IMR-90 (cell line): ENCODE measurements at regions not wholly inside any gene's neighbourhood (a gene's known extent, or its start where the extent isn't known, plus 50 kb on each side); places are given as distances from the start of the nearest gene placed in this dataset.

Source experiments
- ATAC-seq: fragments of 200-7000 bp; cut with Tn5 transposase; 2 replicates; pipeline ENCODE4 v1.9.1; 2020; ENCODE audit warnings: low read depth, mild to moderate bottlenecking, moderate library complexity
- BruUV-seq: library from RNA; stranded (reverse); fragments of 400-500 nt; replicated peaks from 2 replicates; lab custom pipeline; 2021; lab: Mats Ljungman, UMichigan
- CTCF ChIA-PET: fragments of 300-600 bp; formaldehyde crosslinking; extraction: SDS; loops from one replicate; lab custom pipeline; 2021; ENCODE audit warnings: antibody characterized with exemption; lab: Yijun Ruan, JAX
- POLR2A ChIA-PET: fragments of 300-600 bp; sonication (Branson Sonifier 250); formaldehyde crosslinking; loops from one replicate; lab custom pipeline; 2022; ENCODE audit warnings: antibody characterized with exemption; ENCODE audit not compliant: unreplicated experiment; lab: Charles Lee
- DNase-seq: peaks from one replicate; pipeline ENCODE4 v3.0.0; 2013
- H2AFZ ChIP-seq: replicated peaks from 2 replicates; pipeline ENCODE3; 2013; ENCODE audit warnings: low read length, mild to moderate bottlenecking; ENCODE audit not compliant: poor library complexity
- H2AK5ac ChIP-seq: 2 replicates; pipeline ENCODE4 v1.6.1; 2013; ENCODE audit warnings: low read depth, low read length, inconsistent platforms
- H2AK9ac ChIP-seq: replicated peaks from 2 replicates; pipeline ENCODE3; 2013; ENCODE audit warnings: mild to moderate bottlenecking, low read depth, low read length, moderate library complexity; ENCODE audit not compliant: poor library complexity
- H2BK120ac ChIP-seq: 2 replicates; pipeline ENCODE4 v1.6.1; 2013; ENCODE audit warnings: low read depth, low read length, inconsistent platforms
- H2BK15ac ChIP-seq: 3 replicates; pipeline ENCODE4 v1.6.1; 2013; ENCODE audit warnings: low read depth, low read length, inconsistent platforms
- H2BK20ac ChIP-seq: 2 replicates; pipeline ENCODE4 v1.6.1; 2013; ENCODE audit warnings: low read depth, mild to moderate bottlenecking, inconsistent platforms, low read length, moderate library complexity
- H2BK5ac ChIP-seq: 2 replicates; pipeline ENCODE4 v1.6.1; 2013; ENCODE audit warnings: mild to moderate bottlenecking, low read depth, low read length, inconsistent platforms; ENCODE audit not compliant: poor library complexity, severe bottlenecking
- H3K14ac ChIP-seq: replicated peaks from 2 replicates; pipeline ENCODE4 v1.6.1; 2013; ENCODE audit warnings: low read depth, low read length, inconsistent platforms
- H3K18ac ChIP-seq: 2 replicates; pipeline ENCODE4 v1.6.1; 2013; ENCODE audit warnings: low read depth, low read length, control low read depth
- H3K23ac ChIP-seq: 2 replicates; pipeline ENCODE4 v1.6.1; 2013; ENCODE audit warnings: low read depth, low read length, inconsistent platforms
- H3K27ac ChIP-seq: 2 replicates; pipeline ENCODE4 v1.5.1; 2013; ENCODE audit warnings: mild to moderate bottlenecking, control low read depth, low read length; ENCODE audit not compliant: insufficient read depth
- H3K27me3 ChIP-seq: 2 replicates; pipeline ENCODE4 v1.6.1; 2013; ENCODE audit warnings: low read length; ENCODE audit not compliant: control insufficient read depth, insufficient read depth
- H3K36me3 ChIP-seq: 2 replicates; pipeline ENCODE4 v1.6.1; 2013; ENCODE audit warnings: low read length, mixed read lengths; ENCODE audit not compliant: control insufficient read depth, insufficient read depth
- H3K4ac ChIP-seq: 2 replicates; pipeline ENCODE4 v1.6.1; 2013; ENCODE audit warnings: low read depth, low read length, inconsistent platforms
- H3K4me1 ChIP-seq: 2 replicates; pipeline ENCODE4 v1.6.1; 2013; ENCODE audit warnings: low read length, mixed read lengths; ENCODE audit not compliant: control insufficient read depth, insufficient read depth
- H3K4me2 ChIP-seq: 2 replicates; pipeline ENCODE4 v1.6.1; 2013; ENCODE audit warnings: low read depth, mild to moderate bottlenecking, control low read depth, low read length, moderate library complexity
- H3K4me3 ChIP-seq: 2 replicates; pipeline ENCODE4 v1.5.1; 2013; ENCODE audit warnings: low read depth, mild to moderate bottlenecking, control low read depth, low read length, moderate library complexity; ENCODE audit not compliant: insufficient read depth
- H3K56ac ChIP-seq: 2 replicates; pipeline ENCODE4 v1.6.1; 2013; ENCODE audit warnings: low read length, inconsistent platforms; ENCODE audit not compliant: insufficient read depth; ENCODE audit errors: extremely low read depth
- H3K79me1 ChIP-seq, 2 experiments: 2 replicates each; pipeline ENCODE4 v1.6.1; 2013; ENCODE audit warnings: low read length in 2 of 2, inconsistent platforms in 1 of 2, low read depth in 1 of 2
- H3K9ac ChIP-seq: 2 replicates; pipeline ENCODE4 v1.6.1; 2013; ENCODE audit warnings: low read depth, low read length, control low read depth
- H3K9me1 ChIP-seq: 2 replicates; pipeline ENCODE4 v1.6.1; 2013; ENCODE audit warnings: low read length, inconsistent platforms; ENCODE audit not compliant: insufficient read depth
- H3K9me3 ChIP-seq: 2 replicates; pipeline ENCODE4 v1.6.1; 2013; ENCODE audit warnings: low read length; ENCODE audit not compliant: control insufficient read depth, insufficient read depth
- H4K20me1 ChIP-seq: 2 replicates; pipeline ENCODE4 v1.6.1; 2013; ENCODE audit warnings: low read length, inconsistent platforms; ENCODE audit not compliant: insufficient read depth
- H4K5ac ChIP-seq: 2 replicates; pipeline ENCODE4 v1.6.1; 2013; ENCODE audit warnings: mild to moderate bottlenecking, low read depth, low read length, control low read depth
- H4K8ac ChIP-seq, 2 experiments: 2 replicates each; pipeline ENCODE4 v1.6.1; 2013; ENCODE audit warnings: low read depth in 2 of 2, low read length in 2 of 2, control low read depth in 1 of 2, inconsistent platforms in 1 of 2
- H4K91ac ChIP-seq: 2 replicates; pipeline ENCODE4 v1.6.1; 2013; ENCODE audit warnings: low read depth, low read length, inconsistent platforms; ENCODE audit not compliant: insufficient read depth
- BHLHE40 ChIP-seq: fragments of 150-350 bp; IDR thresholded peaks from 2 replicates; pipeline ENCODE4 v1.6.1; 2016; ENCODE audit warnings: mild to moderate bottlenecking, low read depth, low read length
- CEBPB ChIP-seq: IDR thresholded peaks from 2 replicates; pipeline ENCODE4 v1.6.1; 2012; ENCODE audit warnings: low read depth, low read length, improper control_type of control experiment
- CHD1 ChIP-seq: IDR thresholded peaks from 2 replicates; pipeline ENCODE4 v1.6.1; 2012; ENCODE audit warnings: low read depth, low read length, improper control_type of control experiment
- CTCF ChIP-seq: conservative IDR thresholded peaks from 2 replicates; pipeline ENCODE4 v1.5.1; 2012; ENCODE audit warnings: mild to moderate bottlenecking, low read depth, low read length, improper control_type of control experiment
- ELK1 ChIP-seq: fragments of 150-350 bp; IDR thresholded peaks from 2 replicates; pipeline ENCODE4 v1.6.1; 2016; ENCODE audit warnings: low read depth, mild to moderate bottlenecking, low read length, moderate library complexity, borderline replicate concordance
- FOS ChIP-seq: fragments of 150-350 bp; IDR thresholded peaks from 2 replicates; pipeline ENCODE4 v1.6.1; 2016; ENCODE audit warnings: low read depth, low read length
- MAFK ChIP-seq: IDR thresholded peaks from 2 replicates; pipeline ENCODE4 v1.6.1; 2012; ENCODE audit warnings: low read depth, low read length, improper control_type of control experiment
- MAZ ChIP-seq: IDR thresholded peaks from 2 replicates; pipeline ENCODE4 v1.6.1; 2012; ENCODE audit warnings: low read depth, mild to moderate bottlenecking, low read length, improper control_type of control experiment, moderate library complexity, borderline replicate concordance
- MXI1 ChIP-seq: IDR thresholded peaks from 2 replicates; pipeline ENCODE4 v1.6.1; 2012; ENCODE audit warnings: low read depth, mild to moderate bottlenecking, low read length, moderate library complexity, borderline replicate concordance
- NFE2L2 ChIP-seq: fragments of 150-350 bp; IDR thresholded peaks from 2 replicates; pipeline ENCODE4 v1.6.1; 2016; ENCODE audit warnings: low read depth, mild to moderate bottlenecking, low read length
- POLR2A ChIP-seq: IDR thresholded peaks from 2 replicates; pipeline ENCODE4 v1.6.1; 2012; ENCODE audit warnings: mild to moderate bottlenecking, low read depth, low read length
- RAD21 ChIP-seq: IDR thresholded peaks from 2 replicates; pipeline ENCODE4 v1.6.1; 2012; ENCODE audit warnings: low read length, improper control_type of control experiment
- RCOR1 ChIP-seq: IDR thresholded peaks from 2 replicates; pipeline ENCODE4 v1.6.1; 2012; ENCODE audit warnings: mild to moderate bottlenecking, low read length, improper control_type of control experiment; ENCODE audit not compliant: insufficient replicate concordance
- RFX5 ChIP-seq: IDR thresholded peaks from 2 replicates; pipeline ENCODE4 v1.8.0; 2012; ENCODE audit warnings: low read depth, mild to moderate bottlenecking, low read length, moderate library complexity
- SMC3 ChIP-seq: fragments of 150-350 bp; IDR thresholded peaks from 2 replicates; pipeline ENCODE4 v1.6.1; 2016; ENCODE audit warnings: low read depth, mild to moderate bottlenecking, antibody characterized with exemption, low read length, moderate library complexity
- USF2 ChIP-seq: fragments of 150-350 bp; IDR thresholded peaks from 2 replicates; pipeline ENCODE4 v1.6.1; 2017; ENCODE audit warnings: mild to moderate bottlenecking, antibody characterized with exemption, low read length, low read depth
- WGBS, 2 experiments: methylation state at CpG; one replicate each; pipeline versions ENCODE4 v1.1.5 to v1.1.7; 2013; ENCODE audit warnings: missing lambda C conversion rate in 2 of 2; ENCODE audit not compliant: insufficient read length in 1 of 2; ENCODE audit errors: extremely low coverage in 2 of 2; 5-methylcytosine and 5-hydroxymethylcytosine counted together
- dilution Hi-C: fragments of 300-500 bp; cut with HindIII; formaldehyde crosslinking; loops from one replicate; pipeline ENCODE4 v1.14.3; 2018; ENCODE audit warnings: low sequenced_read_pairs; ENCODE audit not compliant: unreplicated experiment
- in situ Hi-C: fragments of 300-500 bp; cut with MboI; formaldehyde crosslinking; loops from 3 replicates; pipeline ENCODE4 v1.14.3; 2019; ENCODE audit warnings: low sequenced_read_pairs, inconsistent platforms, mixed read lengths
- intact Hi-C: fragments of 100-400 bp; cut with micrococcal nuclease; formaldehyde crosslinking; loops from 2 replicates; pipeline ENCODE4 v1.10.0; 2022

- H2AK5ac ChIP-seq: no peak overlapping the region
- H2BK5ac ChIP-seq: peak overlapping the region; percentile 93
- H3K9me1 ChIP-seq: peaks cover 3% of the 10 kb centered on the region
- intact Hi-C loops (no loop called here), in situ Hi-C loops (no loop called here), dilution Hi-C loops (no loop called here)
- 0 out of 2 replicates have a peak overlapping the region, but pooled peaks have one; percentile 59 for H3K23ac ChIP-seq
- H3K79me1 ChIP-seq: no peaks in the 10 kb centered on the region
- no peaks in the 10 kb centered on the region for H3K9me3 ChIP-seq
- H2BK20ac ChIP-seq: peak overlapping the region; percentile 100
- no peaks in the 10 kb centered on the region for H3K36me3 ChIP-seq
- DNase-seq: peak; percentile 91
- H3K4me3 ChIP-seq: no peak overlapping the region
- no peak overlapping the region; the same call in 1 of the 2 replicates for H3K14ac ChIP-seq
- H4K91ac ChIP-seq: peak overlapping the region; percentile 93; the same call in 1 of the 2 replicates
- ChIA-PET POLR2A (no interaction called here), CTCF (interaction anchor here (0.6 to 1.1 kb wide), 2 partner anchors 58 to 452 kb away, joined by 3 read pairs; no protein-coding TSS in a partner anchor)
- H3K4me2 ChIP-seq: peak overlapping the region; percentile 54; the same call in 1 of the 2 replicates
- H3K27me3 ChIP-seq: no peaks in the 10 kb centered on the region
- no peak overlapping the region for H2AK9ac ChIP-seq
- no peak for TF ChIP-seq ELK1
- TF ChIP-seq USF2: no peak
- TF ChIP-seq RAD21: no peak
- TF ChIP-seq MXI1: no peak
- peak; percentile 50; the same call in 1 of the 2 replicates for TF ChIP-seq CEBPB
- no peak for TF ChIP-seq RCOR1
- peak; percentile 60 for TF ChIP-seq FOS
- no peak for TF ChIP-seq CTCF
- TF ChIP-seq RFX5: no peak
- no peak for TF ChIP-seq MAZ
- TF ChIP-seq BHLHE40: peak; percentile 32; the same call in 1 of the 2 replicates
- peak; percentile 89 for TF ChIP-seq NFE2L2
- no peak for TF ChIP-seq POLR2A
- TF ChIP-seq CHD1: no peak
- no peak for TF ChIP-seq SMC3
- TF ChIP-seq MAFK: peak; percentile 79
- WGBS, 2 experiments: no CpG with 5 or more reads among the region's 5 CpGs
- peak overlapping the region; percentile 99 for H2BK120ac ChIP-seq
- peak overlapping the region; percentile 65; the same call in 1 of the 2 replicates for H4K5ac ChIP-seq
- H3K9ac ChIP-seq: no peak overlapping the region
- H4K8ac ChIP-seq: peak overlapping the region; percentile 45 to 91; a peak in 3 of 4 replicates
- peak overlapping the region; percentile 59 for H3K27ac ChIP-seq
- peaks cover 2% of the 10 kb centered on the region for H3K4me1 ChIP-seq
- 0 out of 3 replicates have a peak overlapping the region, but pooled peaks have one; percentile 97 for H2BK15ac ChIP-seq
- H3K18ac ChIP-seq: peak overlapping the region; percentile 91; the same call in 1 of the 2 replicates
- H2AFZ ChIP-seq: no peak overlapping the region
- BruUV-seq: no TSS peak
- H3K4ac ChIP-seq: peak overlapping the region; percentile 85
- H3K56ac ChIP-seq: 0 out of 2 replicates have a peak overlapping the region, but pooled peaks have one; percentile 28
- peak; percentile 98 for ATAC-seq
- no peaks in the 10 kb centered on the region for H4K20me1 ChIP-seq
Measured at GRCh38 chr5:13536933-13537332, 407.6 kb downstream of the DNAH5 start.
